SK-N-SH (cell line): ENCODE measurements at regions not wholly inside any gene's neighbourhood (a gene's known extent, or its start where the extent isn't known, plus 50 kb on each side); places are given as distances from the start of the nearest gene placed in this dataset.

ENCODE experiments used
- CTCF ChIA-PET: fragments of 300-600, 350-600 bp; formaldehyde crosslinking; extraction: SDS; loops from one replicate; lab custom pipeline; 2021; lab: Yijun Ruan, JAX
- POLR2A ChIA-PET: fragments of 350-600 bp; sonication (Branson Sonifier 250); formaldehyde crosslinking; extraction: SDS; loops from one replicate; lab custom pipeline; 2020; ENCODE audit warnings: antibody characterized with exemption, inconsistent platforms; lab: Yijun Ruan, JAX
- DNase-seq: peaks from one replicate; pipeline ENCODE4 v3.0.0; 2012
- H2AFZ ChIP-seq: fragments of 200-600 bp; sonication (generic); 2 replicates; pipeline ENCODE4 v1.8.1; 2016; ENCODE audit warnings: antibody characterized with exemption, mild to moderate bottlenecking, low read depth
- H3F3A ChIP-seq: fragments of 200-600 bp; sonication (generic); replicated peaks from 2 replicates; pipeline ENCODE3; 2016; ENCODE audit warnings: antibody characterized with exemption, mild to moderate bottlenecking; ENCODE audit not compliant: insufficient read depth
- H3K27ac ChIP-seq, 2 experiments: fragments of 200-500 bp in 1 of 2; fragments of 200-600 bp in 1 of 2; sonication (Bioruptor generic) in 1 of 2; sonication (generic), shearing (Covaris generic) in 1 of 2; 2 replicates each; pipeline versions ENCODE4 v1.5.1 to v1.6.1; 2014 to 2016; ENCODE audit warnings: low read depth in 2 of 2, inconsistent platforms in 1 of 2, low read length in 1 of 2, mild to moderate bottlenecking in 1 of 2, mixed read lengths in 1 of 2
- H3K27me3 ChIP-seq: fragments of 200-600 bp; sonication (generic), shearing (Covaris generic); 2 replicates; pipeline ENCODE4 v1.6.1; 2016; ENCODE audit warnings: mixed run types; ENCODE audit not compliant: insufficient read depth
- H3K36me3 ChIP-seq, 2 experiments: fragments of 200-500 bp in 1 of 2; fragments of 200-600 bp in 1 of 2; sonication (Bioruptor generic) in 1 of 2; sonication (generic) in 1 of 2; replicated peaks in 1 of 2; 2 replicates each; pipeline versions ENCODE3 to v1.5.1; 2014 to 2016; ENCODE audit warnings: low read length in 1 of 2, mild to moderate bottlenecking in 1 of 2; ENCODE audit not compliant: insufficient read depth in 2 of 2, control insufficient read depth in 1 of 2
- H3K4me1 ChIP-seq, 2 experiments: fragments of 200-500 bp in 1 of 2; fragments of 200-600 bp in 1 of 2; sonication (Bioruptor generic) in 1 of 2; sonication (generic), shearing (Covaris generic) in 1 of 2; 2 replicates each; pipeline versions ENCODE4 v1.5.1 to v1.6.1; 2014 to 2016; ENCODE audit warnings: low read depth in 1 of 2, low read length in 1 of 2, mixed run types in 1 of 2; ENCODE audit not compliant: insufficient read depth in 2 of 2, control insufficient read depth in 1 of 2
- H3K4me2 ChIP-seq: fragments of 200-600 bp; sonication (generic), shearing (Covaris generic); 2 replicates; pipeline ENCODE4 v1.6.1; 2017; ENCODE audit warnings: mixed run types
- H3K4me3 ChIP-seq, 2 experiments: fragments of 200-500 bp in 1 of 2; fragments of 200-600 bp in 1 of 2; sonication (Bioruptor generic) in 1 of 2; sonication (generic), shearing (Covaris generic) in 1 of 2; 2 replicates each; pipeline versions ENCODE4 v1.5.1 to v1.8.1; 2014 to 2016; ENCODE audit warnings: low read depth in 2 of 2, inconsistent platforms in 1 of 2, low read length in 1 of 2, mild to moderate bottlenecking in 1 of 2, mixed read lengths in 1 of 2, moderate library complexity in 1 of 2
- H3K79me2 ChIP-seq: fragments of 200-600 bp; sonication (generic); 2 replicates; pipeline ENCODE4 v1.8.1; 2017; ENCODE audit warnings: mild to moderate bottlenecking; ENCODE audit not compliant: insufficient read depth
- H3K9ac ChIP-seq: fragments of 200-600 bp; sonication (generic); 2 replicates; pipeline ENCODE4 v1.6.1; 2017; ENCODE audit warnings: mixed run types
- H3K9me2 ChIP-seq: fragments of 200-600 bp; sonication (generic); 2 replicates; pipeline ENCODE4 v1.6.1; 2017; ENCODE audit warnings: mixed run types
- H3K9me3 ChIP-seq: fragments of 200-600 bp; sonication (generic); 2 replicates; pipeline ENCODE4 v1.6.1; 2017; ENCODE audit warnings: mixed run types, mild to moderate bottlenecking, moderate library complexity
- H4K20me1 ChIP-seq: fragments of 200-600 bp; sonication (generic); 2 replicates; pipeline ENCODE4 v1.6.1; 2017; ENCODE audit warnings: mild to moderate bottlenecking, mixed run types; ENCODE audit not compliant: insufficient read depth
- ELF1 ChIP-seq: IDR thresholded peaks from 2 replicates; pipeline ENCODE4 v1.4.0; 2012
- EP300 ChIP-seq, 2 experiments: IDR thresholded peaks; 2 replicates each; pipeline versions ENCODE4 v1.4.0 to v1.6.1; 2012; ENCODE audit warnings: borderline replicate concordance in 1 of 2, low read depth in 1 of 2, low read length in 1 of 2
- MAX ChIP-seq: IDR thresholded peaks from 2 replicates; pipeline ENCODE4 v1.4.0; 2012; ENCODE audit warnings: low read depth
- MEF2A ChIP-seq: IDR thresholded peaks from 2 replicates; pipeline ENCODE4 v1.4.0; 2012; ENCODE audit warnings: low read depth, borderline replicate concordance
- NFIC ChIP-seq: IDR thresholded peaks from 2 replicates; pipeline ENCODE4 v1.4.0; 2012; ENCODE audit warnings: borderline replicate concordance
- REST ChIP-seq: IDR thresholded peaks from 2 replicates; pipeline ENCODE4 v1.6.1; 2012; ENCODE audit warnings: mild to moderate bottlenecking, low read depth, low read length, moderate library complexity
- RFX5 ChIP-seq: IDR thresholded peaks from 2 replicates; pipeline ENCODE4 v1.6.1; 2012; ENCODE audit warnings: mild to moderate bottlenecking, improper control_type of control experiment, low read length
- SIN3A ChIP-seq: IDR thresholded peaks from 2 replicates; pipeline ENCODE4 v1.6.1; 2012; ENCODE audit warnings: low read depth, mild to moderate bottlenecking, low read length, moderate library complexity, borderline replicate concordance
- TCF12 ChIP-seq: IDR thresholded peaks from 2 replicates; pipeline ENCODE4 v1.4.0; 2012
- TEAD4 ChIP-seq: IDR thresholded peaks from 2 replicates; pipeline ENCODE4 v1.4.0; 2012; ENCODE audit warnings: mild to moderate bottlenecking, borderline replicate concordance; ENCODE audit not compliant: insufficient read depth
- USF1 ChIP-seq: IDR thresholded peaks from 2 replicates; pipeline ENCODE4 v1.4.0; 2012; ENCODE audit warnings: low read depth, borderline replicate concordance
- ZBTB33 ChIP-seq: IDR thresholded peaks from 2 replicates; pipeline ENCODE4 v1.4.0; 2012; ENCODE audit warnings: low read depth, borderline replicate concordance
- WGBS: methylation state at CpG from one replicate; pipeline ENCODE4 v1.1.6; 2017; ENCODE audit warnings: low lambda C conversion rate; 5-methylcytosine and 5-hydroxymethylcytosine counted together

GRCh38 chr7:96508371-96508770 lies 186.5 kb upstream of the SLC25A13 start (continued):
- TF ChIP-seq ELF1 (no peak), TEAD4 (peak; percentile 79), REST (no peak), SIN3A (0 out of 2 replicates have a peak, but pooled peaks have one; percentile 42), TCF12 (peak; percentile 94)

GRCh38 chr7:96503597-96503996 lies 181.7 kb upstream of the SLC25A13 start:
- H3K9me3 ChIP-seq: no peaks in the 10 kb centered on the region
- H3F3A ChIP-seq: no peaks in the 10 kb centered on the region
- H3K27ac ChIP-seq: no peak overlapping the region
- TF ChIP-seq MEF2A (no peak), ZBTB33 (no peak), ELF1 (no peak), MAX (no peak), USF1 (no peak), EP300 (IDR thresholded peaks at IDR 0.05; ENCODE audit: borderline replicate concordance in 1 of 2, low read depth in 1 of 2, low read length in 1 of 2) (no peak), NFIC (no peak), RFX5 (no peak)
- CTCF ChIA-PET: interaction anchor here (1.1 to 1.2 kb wide), 2 partner anchors 88 to 92 kb away, joined by 3 read pairs; no protein-coding TSS in a partner anchor
- POLR2A ChIA-PET: no interaction called here
- peaks cover 0 to 12% of the 10 kb centered on the region in 2 experiments; a peak in 2 of 4 replicates for H3K4me1 ChIP-seq
- no peak overlapping the region for H2AFZ ChIP-seq
- H3K9ac ChIP-seq: no peak overlapping the region
- no peaks in the 10 kb centered on the region for H3K9me2 ChIP-seq
- H3K4me3 ChIP-seq: no peak overlapping the region
- 62% methylated on average over 1 of the region's 1 CpG for WGBS
- H4K20me1 ChIP-seq: no peaks in the 10 kb centered on the region
- H3K4me2 ChIP-seq: no peak overlapping the region
- H3K79me2 ChIP-seq: no peaks in the 10 kb centered on the region
- no peaks in the 10 kb centered on the region for H3K27me3 ChIP-seq
- DNase-seq: no peak
- no peaks in the 10 kb centered on the region for H3K36me3 ChIP-seq
